ENCODE measurements at regions not wholly inside any gene's neighbourhood (a gene's known extent, or its start where the extent isn't known, plus 50 kb on each side); places are given as distances from the start of the nearest gene placed in this dataset.
"Not testable (repeated sequence)": the region's sequence is repeated elsewhere in the genome, so short reads cannot be mapped to it uniquely, and the experiment has no call there.

- H3K4me1 Mint-ChIP-seq, ATAC-seq, H3K27ac Mint-ChIP-seq: not testable (repeated sequence)
These were observed 224.4 kb downstream of the EXOC5 start for GRCh38 chr14:57044101-57044973.

DNA sequence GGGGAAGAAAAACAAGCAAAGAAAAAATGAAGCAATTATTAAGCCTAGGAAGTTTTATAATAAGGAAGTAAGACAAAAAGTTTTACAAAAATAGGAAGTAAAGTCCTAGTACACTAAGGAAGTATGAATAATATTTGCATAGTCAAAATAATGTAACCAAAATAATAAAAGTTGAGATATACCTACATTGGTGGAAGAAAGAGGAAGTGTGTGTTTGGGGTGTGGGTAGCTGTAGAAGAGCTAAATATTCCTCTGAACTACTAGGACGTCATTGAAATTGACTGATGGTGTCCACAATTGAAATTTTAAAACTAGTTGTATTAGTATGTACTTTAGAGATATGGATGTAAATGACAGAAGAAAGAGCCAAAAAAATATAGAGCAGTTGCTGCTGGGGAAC, 228.4 kb upstream of the OTX2 start:
- no peak overlapping the region for H3K4me3 Mint-ChIP-seq
- no peaks in the 10 kb centered on the region for H3K4me1 Mint-ChIP-seq
- ATAC-seq (no peak), DNase-seq (ENCODE audit: low spot score in 2 of 2) (no peak)
- H3K27ac Mint-ChIP-seq, result no peak overlapping the region
- no peaks in the 10 kb centered on the region for H3K36me3 Mint-ChIP-seq
- H3K9me3 Mint-ChIP-seq, result no peaks in the 10 kb centered on the region

More at GRCh38 chr14:57044101-57044973, 224.4 kb downstream of the EXOC5 start:
- not testable (repeated sequence) for DNase-seq (ENCODE audit: low spot score in 2 of 2); H3K9me3 Mint-ChIP-seq; H3K36me3 Mint-ChIP-seq; H3K4me3 Mint-ChIP-seq

GRCh38 chr14:57031474-57031873, 221.2 kb upstream of the OTX2 start:
- ATAC-seq (no peak), DNase-seq (ENCODE audit: low spot score in 2 of 2) (no peak)
- Mint-ChIP-seq H3K36me3 (no peaks in the 10 kb centered on the region), H3K4me3 (no peak overlapping the region), H3K4me1 (no peaks in the 10 kb centered on the region), H3K27ac (no peak overlapping the region), H3K9me3 (peaks cover 3% of the 10 kb centered on the region)

GRCh38 chr14:57029620-57030253, 219.5 kb upstream of the OTX2 start:
- peaks cover 3% of the 10 kb centered on the region for H3K9me3 Mint-ChIP-seq
- no peak for ATAC-seq
- H3K4me3 Mint-ChIP-seq, result no peak overlapping the region
- no peak for DNase-seq (ENCODE audit: low spot score in 2 of 2)
- H3K36me3 Mint-ChIP-seq, result no peaks in the 10 kb centered on the region
- H3K27ac Mint-ChIP-seq, result no peak overlapping the region
- no peaks in the 10 kb centered on the region for H3K4me1 Mint-ChIP-seq

- Mint-ChIP-seq H3K4me3 (no peak overlapping the region), H3K9me3 (peaks cover 3% of the 10 kb centered on the region), H3K36me3 (no peaks in the 10 kb centered on the region), H3K4me1 (no peaks in the 10 kb centered on the region), H3K27ac (no peak overlapping the region)
- ATAC-seq (no peak), DNase-seq (ENCODE audit: low spot score in 2 of 2) (no peak)
These were observed 215.2 kb upstream of the OTX2 start for GRCh38 chr14:57025456-57025855.

DNA sequence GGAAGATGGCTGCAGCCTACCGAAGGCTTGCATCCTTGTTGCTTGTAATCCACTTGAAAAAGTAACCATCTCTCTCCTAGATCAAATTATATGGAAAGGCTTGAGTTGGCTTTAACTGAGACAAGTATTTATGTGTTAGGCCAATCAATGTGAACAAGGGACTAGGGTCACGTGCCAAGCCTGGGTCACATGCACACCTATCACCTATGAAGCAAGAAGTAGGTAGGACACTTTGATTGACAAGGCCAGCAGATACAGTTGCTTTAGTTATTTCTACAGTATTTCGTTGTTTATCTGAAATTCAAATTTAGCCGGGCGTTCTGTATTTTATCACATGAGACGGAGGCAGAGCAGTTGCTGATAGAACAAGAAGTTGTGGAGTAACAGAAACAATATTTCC, 212.3 kb upstream of the OTX2 start:
- DNase-seq (ENCODE audit: low spot score in 2 of 2), result no peak
- no peak overlapping the region for H3K27ac Mint-ChIP-seq
- peaks cover 3% of the 10 kb centered on the region for H3K9me3 Mint-ChIP-seq
- no peaks in the 10 kb centered on the region for H3K4me1 Mint-ChIP-seq
- ATAC-seq, result no peak
- H3K4me3 Mint-ChIP-seq, result no peak overlapping the region
- no peaks in the 10 kb centered on the region for H3K36me3 Mint-ChIP-seq

- no peak for DNase-seq (ENCODE audit: low spot score in 2 of 2)
- Mint-ChIP-seq H3K4me1 (no peaks in the 10 kb centered on the region), H3K9me3 (peaks cover 8% of the 10 kb centered on the region), H3K27ac (no peak overlapping the region), H3K36me3 (no peaks in the 10 kb centered on the region), H3K4me3 (no peak overlapping the region)
- ATAC-seq, result no peak
These were observed 207.8 kb upstream of the OTX2 start for GRCh38 chr14:57018065-57018464.

DNA sequence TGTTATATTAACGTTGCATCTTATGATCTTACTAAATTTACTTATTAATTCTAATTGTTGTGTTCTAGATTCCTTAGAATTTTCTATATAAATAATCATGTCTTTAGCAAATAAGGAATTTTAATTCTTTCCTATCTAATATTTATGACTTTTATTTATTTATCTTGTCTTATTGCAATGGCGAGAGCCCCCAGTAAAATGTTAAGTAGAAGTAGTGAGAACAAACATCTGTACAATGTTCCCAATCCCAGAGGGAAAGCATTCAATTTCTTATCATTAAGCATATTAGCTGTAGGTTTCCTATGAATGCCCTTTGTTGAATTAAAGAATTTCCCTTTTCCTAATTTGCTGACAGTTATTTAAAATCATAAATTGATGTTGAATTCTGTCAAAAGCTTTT, 203.7 kb upstream of the OTX2 start:
- DNase-seq (ENCODE audit: low spot score in 2 of 2), result no peak
- no peak for ATAC-seq
- Mint-ChIP-seq H3K9me3 (peaks cover 8% of the 10 kb centered on the region), H3K27ac (no peak overlapping the region), H3K4me1 (no peaks in the 10 kb centered on the region), H3K36me3 (no peaks in the 10 kb centered on the region), H3K4me3 (no peak overlapping the region)

GRCh38 chr14:57009585-57010515, 199.6 kb upstream of the OTX2 start:
- H3K27ac Mint-ChIP-seq, result no peak overlapping the region
- ATAC-seq, result no peak
- peaks cover 4% of the 10 kb centered on the region for H3K9me3 Mint-ChIP-seq
- no peaks in the 10 kb centered on the region for H3K36me3 Mint-ChIP-seq
- no peak overlapping the region for H3K4me3 Mint-ChIP-seq
- no peaks in the 10 kb centered on the region for H3K4me1 Mint-ChIP-seq
- DNase-seq (ENCODE audit: low spot score in 2 of 2), result no peak

- Mint-ChIP-seq H3K4me3 (no peak overlapping the region), H3K27ac (no peak overlapping the region), H3K9me3 (peaks cover 2% of the 10 kb centered on the region), H3K4me1 (no peaks in the 10 kb centered on the region), H3K36me3 (no peaks in the 10 kb centered on the region)
- ATAC-seq (no peak), DNase-seq (ENCODE audit: low spot score in 2 of 2) (no peak)
These were observed 198.3 kb upstream of the OTX2 start for GRCh38 chr14:57008534-57008933.

GRCh38 chr14:56998728-56999127, 188.4 kb upstream of the OTX2 start:
- ATAC-seq, result no peak
- H3K9me3 Mint-ChIP-seq, result peaks cover 4% of the 10 kb centered on the region
- DNase-seq (ENCODE audit: low spot score in 2 of 2), result no peak
- H3K27ac Mint-ChIP-seq, result no peak overlapping the region
- no peaks in the 10 kb centered on the region for H3K4me1 Mint-ChIP-seq
- H3K4me3 Mint-ChIP-seq, result no peak overlapping the region
- H3K36me3 Mint-ChIP-seq, result no peaks in the 10 kb centered on the region

- Mint-ChIP-seq H3K4me3 (no peak overlapping the region), H3K4me1 (no peaks in the 10 kb centered on the region), H3K27ac (no peak overlapping the region), H3K9me3 (peaks cover 7% of the 10 kb centered on the region), H3K36me3 (no peaks in the 10 kb centered on the region)
- ATAC-seq (no peak), DNase-seq (ENCODE audit: low spot score in 2 of 2) (no peak)
These were observed 186.6 kb upstream of the OTX2 start for GRCh38 chr14:56996721-56997399.

DNA sequence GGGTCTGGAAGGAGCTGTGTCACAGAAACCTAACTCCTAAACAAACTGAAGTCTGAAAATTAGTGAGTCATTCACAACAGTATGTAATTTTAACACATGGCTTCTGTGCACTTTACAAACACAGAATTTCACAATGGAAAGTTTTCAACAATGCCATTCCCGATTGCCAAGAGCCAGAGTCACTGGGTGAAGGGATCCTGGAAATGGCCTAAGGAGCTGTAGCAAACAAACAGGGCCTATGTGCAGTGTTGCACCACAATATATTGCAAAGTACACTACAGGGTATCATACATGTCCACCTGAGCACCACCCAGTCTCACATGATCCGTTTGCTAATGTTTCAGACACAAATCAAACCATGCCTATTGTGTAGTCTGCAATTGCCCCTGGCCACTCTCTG, 184.7 kb upstream of the OTX2 start:
- no peak overlapping the region for H3K4me3 Mint-ChIP-seq
- H3K36me3 Mint-ChIP-seq, result no peaks in the 10 kb centered on the region
- no peak overlapping the region for H3K27ac Mint-ChIP-seq
- no peak for ATAC-seq
- H3K9me3 Mint-ChIP-seq, result peaks cover 3% of the 10 kb centered on the region
- no peaks in the 10 kb centered on the region for H3K4me1 Mint-ChIP-seq
- DNase-seq (ENCODE audit: low spot score in 2 of 2), result no peak

DNA sequence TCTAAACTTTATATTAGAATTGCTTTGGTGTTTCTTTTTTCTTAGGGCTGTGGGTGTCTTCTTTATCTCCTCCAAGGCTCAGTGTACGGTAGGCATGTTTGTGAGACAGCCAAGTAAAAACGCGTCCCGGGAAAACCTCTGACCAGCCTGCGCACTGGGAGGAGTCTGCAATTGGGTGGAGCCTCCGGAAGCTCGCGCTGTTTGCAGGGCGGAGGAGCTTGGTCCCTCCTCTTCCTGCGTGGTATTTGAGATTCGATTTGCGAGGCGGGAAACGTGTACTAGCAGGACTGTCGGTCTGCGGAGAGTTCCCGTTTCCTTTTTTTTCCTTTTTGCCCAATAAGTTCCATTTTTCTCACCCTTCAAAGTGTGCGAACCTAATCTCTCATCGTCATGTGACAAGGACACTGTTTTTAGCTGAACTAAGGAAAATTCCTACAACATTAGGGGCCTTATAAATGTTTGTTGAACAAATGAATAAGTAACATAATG, 182.1 kb upstream of the OTX2 start:
- no peak for ATAC-seq
- Mint-ChIP-seq H3K36me3 (no peaks in the 10 kb centered on the region), H3K4me1 (no peaks in the 10 kb centered on the region), H3K9me3 (peaks cover 3% of the 10 kb centered on the region), H3K4me3 (no peak overlapping the region), H3K27ac (no peak overlapping the region)
- DNase-seq (ENCODE audit: low spot score in 2 of 2), result no peak

All from stimulated activated effector memory CD8-positive, alpha-beta T cell treated with anti-CD3 and anti-CD28 coated beads, Interleukin-12 subunit alpha, Interleukin-12 subunit beta, amount 100 ng/mL, for 72 hours (primary cell).